GM12874 (cell line): ENCODE measurements at regions not wholly inside any gene's neighbourhood (a gene's known extent, or its start where the extent isn't known, plus 50 kb on each side); places are given as distances from the start of the nearest gene placed in this dataset.

Experiments used
- TF ChIP-seq, protein P1 (sequence below): IDR thresholded peaks from 2 replicates; pipeline ENCODE4 v1.5.1; 2011; ENCODE audit warnings: low read depth, mild to moderate bottlenecking, control low read depth, low read length, moderate library complexity; ENCODE audit not compliant: insufficient read depth

GRCh38 chr3:180229113-180229512 lies 192.4 kb upstream of the PEX5L start:
- TF ChIP-seq, protein P1, sequence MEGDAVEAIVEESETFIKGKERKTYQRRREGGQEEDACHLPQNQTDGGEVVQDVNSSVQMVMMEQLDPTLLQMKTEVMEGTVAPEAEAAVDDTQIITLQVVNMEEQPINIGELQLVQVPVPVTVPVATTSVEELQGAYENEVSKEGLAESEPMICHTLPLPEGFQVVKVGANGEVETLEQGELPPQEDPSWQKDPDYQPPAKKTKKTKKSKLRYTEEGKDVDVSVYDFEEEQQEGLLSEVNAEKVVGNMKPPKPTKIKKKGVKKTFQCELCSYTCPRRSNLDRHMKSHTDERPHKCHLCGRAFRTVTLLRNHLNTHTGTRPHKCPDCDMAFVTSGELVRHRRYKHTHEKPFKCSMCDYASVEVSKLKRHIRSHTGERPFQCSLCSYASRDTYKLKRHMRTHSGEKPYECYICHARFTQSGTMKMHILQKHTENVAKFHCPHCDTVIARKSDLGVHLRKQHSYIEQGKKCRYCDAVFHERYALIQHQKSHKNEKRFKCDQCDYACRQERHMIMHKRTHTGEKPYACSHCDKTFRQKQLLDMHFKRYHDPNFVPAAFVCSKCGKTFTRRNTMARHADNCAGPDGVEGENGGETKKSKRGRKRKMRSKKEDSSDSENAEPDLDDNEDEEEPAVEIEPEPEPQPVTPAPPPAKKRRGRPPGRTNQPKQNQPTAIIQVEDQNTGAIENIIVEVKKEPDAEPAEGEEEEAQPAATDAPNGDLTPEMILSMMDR, result no peak

DNA sequence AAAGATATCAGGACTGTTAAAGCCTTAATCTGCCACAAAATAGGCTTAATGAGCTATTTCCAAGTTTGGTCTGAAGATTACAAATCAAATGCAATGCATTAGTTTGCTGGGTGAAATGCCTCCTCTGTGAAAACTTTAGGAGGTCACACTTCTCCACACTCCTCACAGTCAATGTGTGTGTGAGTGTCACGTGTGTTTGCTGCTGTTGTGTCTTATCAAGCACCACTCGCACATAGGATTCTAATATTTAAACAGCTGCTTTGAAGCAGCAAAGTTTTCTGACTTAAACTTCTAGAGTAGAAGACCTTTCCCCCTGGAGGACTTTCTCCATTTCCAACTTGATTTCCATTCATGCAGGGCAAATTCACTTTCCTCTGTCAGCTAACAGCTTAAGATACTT lies 203.2 kb upstream of the PEX5L start:
- TF ChIP-seq, protein P1, result no peak

GRCh38 chr3:180246688-180247195 lies 210.0 kb upstream of the PEX5L start:
- TF ChIP-seq, protein P1, result no peak

- TF ChIP-seq, protein P1, result no peak
Observed at GRCh38 chr3:180250172-180250571, 213.4 kb upstream of the PEX5L start.

DNA sequence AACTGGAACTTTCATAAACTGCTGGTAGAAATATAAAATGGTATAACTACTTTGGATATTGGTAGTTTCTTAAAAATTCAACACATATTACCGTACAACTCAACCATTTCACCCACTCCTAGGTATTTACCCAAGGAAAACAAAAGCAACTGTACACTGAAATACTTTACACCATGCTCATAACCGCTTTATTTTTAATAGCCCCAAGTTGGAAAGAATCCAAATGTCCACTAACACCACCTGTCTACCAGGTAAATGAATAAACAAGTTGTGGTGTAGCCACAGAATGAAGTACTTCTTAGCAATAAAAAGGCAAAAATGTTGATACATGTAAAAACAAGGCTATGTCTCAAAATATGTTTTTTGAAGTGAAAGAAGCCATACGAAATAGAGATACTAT lies 215.9 kb upstream of the PEX5L start:
- TF ChIP-seq, protein P1, result no peak

DNA sequence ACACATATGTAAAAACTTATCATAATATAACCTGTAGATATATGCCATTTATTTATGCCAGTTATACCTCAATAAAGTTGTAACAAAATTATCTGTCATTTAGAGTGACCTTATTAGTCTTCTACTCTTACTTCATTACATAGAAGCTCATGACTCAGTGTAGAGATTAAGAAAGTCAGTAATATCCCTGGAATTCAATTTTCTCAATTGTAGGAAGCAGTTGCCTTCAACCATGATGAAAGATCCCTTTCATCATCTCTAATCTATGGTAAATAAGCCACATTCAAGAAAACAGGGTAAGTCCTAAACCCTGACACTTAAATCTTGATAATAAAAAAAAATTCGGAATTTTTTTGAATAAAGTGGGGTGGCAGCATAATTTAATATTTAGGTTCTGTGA lies 216.5 kb upstream of the PEX5L start:
- TF ChIP-seq, protein P1, result no peak

- TF ChIP-seq, protein P1, result no peak
Observed at GRCh38 chr3:180264479-180264878, 227.7 kb upstream of the PEX5L start.

- TF ChIP-seq, protein P1, result no peak
Observed at GRCh38 chr3:180265551-180265950, 228.8 kb upstream of the PEX5L start.
